GM12878 (cell line): ENCODE measurements at regions not wholly inside any gene's neighbourhood (a gene's known extent, or its start where the extent isn't known, plus 50 kb on each side); places are given as distances from the start of the nearest gene placed in this dataset.

Experiments
- ATAC-seq: fragments of 200-7000 bp; cut with Tn5 transposase; 3 replicates; pipeline ENCODE4 v1.9.1; 2020; ENCODE audit warnings: mild to moderate bottlenecking, moderate library complexity
- BruUV-seq: library from RNA; stranded (reverse); fragments of 400-500 nt; replicated peaks from 2 replicates; lab custom pipeline; 2021; lab: Mats Ljungman, UMichigan
- CTCF ChIA-PET: fragments of 300-600 bp; sonication (Branson Sonifier 250); formaldehyde crosslinking; extraction: SDS; loops from one replicate; lab custom pipeline; 2021; ENCODE audit warnings: inconsistent platforms; lab: Yijun Ruan, JAX
- POLR2A ChIA-PET: fragments of 350-600 bp; formaldehyde crosslinking; extraction: SDS; loops from one replicate; lab custom pipeline; 2021; ENCODE audit warnings: inconsistent platforms; lab: Charles Lee
- RAD21 ChIA-PET: fragments of 300-600 bp; sonication (Branson Sonifier 250); formaldehyde crosslinking; loops from one replicate; lab custom pipeline; 2023; ENCODE audit warnings: antibody characterized with exemption; ENCODE audit not compliant: unreplicated experiment; lab: Charles Lee
- SMC1A ChIA-PET: fragments of 300-600 bp; sonication (Branson Sonifier 250); formaldehyde crosslinking; loops from one replicate; lab custom pipeline; 2023; ENCODE audit not compliant: unreplicated experiment, uncharacterized antibody; lab: Charles Lee
- DNase-seq: peaks from one replicate; pipeline ENCODE4 v3.0.0-alpha.2; 2011; ENCODE audit warnings: low read depth, low spot score
- FAIRE-seq: peaks from 3 replicates; lab custom pipeline; 2011; peaks lifted over from hg19 to GRCh38; lab: Jason Lieb, UNC
- H2AFZ ChIP-seq: 2 replicates; pipeline ENCODE4 v1.6.0; 2011; ENCODE audit warnings: low read depth, low read length, control low read depth; ENCODE audit not compliant: control insufficient read depth
- H3K27ac ChIP-seq: 2 replicates; pipeline ENCODE4 v1.5.1; 2011; ENCODE audit warnings: control low read depth; ENCODE audit not compliant: control insufficient read depth, insufficient read depth
- H3K27me3 ChIP-seq, 2 experiments: replicated peaks in 1 of 2; 2 replicates each; pipeline versions ENCODE4 v1.6.0 to v1.6.1; 2011; ENCODE audit warnings: low read length in 1 of 2; ENCODE audit not compliant: control insufficient read depth in 2 of 2, insufficient read depth in 2 of 2
- H3K36me3 ChIP-seq, 2 experiments: 2 replicates each; pipeline ENCODE4 v1.5.1; 2011; ENCODE audit warnings: low read length in 1 of 2; ENCODE audit not compliant: control insufficient read depth in 2 of 2, insufficient read depth in 2 of 2
- H3K4me1 ChIP-seq: 2 replicates; pipeline ENCODE4 v1.6.1; 2011; ENCODE audit warnings: mild to moderate bottlenecking, low read length, moderate library complexity, mixed read lengths; ENCODE audit not compliant: control insufficient read depth, insufficient read depth
- H3K4me2 ChIP-seq: 2 replicates; pipeline ENCODE4 v1.6.0; 2011; ENCODE audit warnings: control low read depth; ENCODE audit not compliant: control insufficient read depth, insufficient read depth
- H3K4me3 ChIP-seq: fragments of 200-600 bp; sonication (generic); 2 replicates; pipeline ENCODE4 v1.5.1; 2016
- H3K79me2 ChIP-seq: 2 replicates; pipeline ENCODE4 v1.6.0; 2011; ENCODE audit warnings: low read length; ENCODE audit not compliant: control insufficient read depth, insufficient read depth
- H3K9ac ChIP-seq: 2 replicates; pipeline ENCODE4 v1.8.0; 2011; ENCODE audit warnings: low read length, control low read depth, mixed read lengths; ENCODE audit not compliant: control insufficient read depth, insufficient read depth
- H3K9me3 ChIP-seq: replicated peaks from 3 replicates; pipeline ENCODE4 v1.5.1; 2011; ENCODE audit warnings: mild to moderate bottlenecking, low read length; ENCODE audit not compliant: control insufficient read depth, insufficient read depth
- H4K20me1 ChIP-seq: 2 replicates; pipeline ENCODE4 v1.6.0; 2011; ENCODE audit not compliant: control insufficient read depth, insufficient read depth
- BACH1 ChIP-seq: fragments of 450-650 bp; IDR thresholded peaks from 2 replicates; pipeline ENCODE4 v1.6.1; 2017; ENCODE audit warnings: mild to moderate bottlenecking, borderline replicate concordance
- BCL11A ChIP-seq: IDR thresholded peaks from 2 replicates; pipeline ENCODE4 v1.6.1; 2011; ENCODE audit warnings: low read depth, low read length
- ELK1 ChIP-seq: IDR thresholded peaks from 2 replicates; pipeline ENCODE4 v1.6.1; 2012; ENCODE audit warnings: low read depth, low read length, improper control_type of control experiment
- ETV6 ChIP-seq, 2 experiments: fragments of 450-650 bp in 1 of 2; IDR thresholded peaks in 1 of 2; conservative IDR thresholded peaks in 1 of 2; 2 replicates each; pipeline ENCODE4 v1.6.1; 2014; ENCODE audit warnings: antibody characterized with exemption in 1 of 2, borderline replicate concordance in 1 of 2, low read depth in 1 of 2, mild to moderate bottlenecking in 1 of 2, moderate library complexity in 1 of 2
- IKZF2 ChIP-seq, 2 experiments: fragments of 450-650 bp; IDR thresholded peaks; 2 replicates each; pipeline ENCODE4 v1.6.1; 2017; ENCODE audit warnings: mild to moderate bottlenecking in 2 of 2, moderate library complexity in 2 of 2
- RBBP5 ChIP-seq: fragments of 200-600 bp; sonication (generic); conservative IDR thresholded peaks from 2 replicates; pipeline ENCODE4 v1.6.1; 2016
- REST ChIP-seq: IDR thresholded peaks from 2 replicates; pipeline ENCODE4 v1.6.1; 2012; ENCODE audit warnings: mild to moderate bottlenecking, low read depth, low read length
- TCF7 ChIP-seq: IDR thresholded peaks from 2 replicates; pipeline ENCODE4 v1.6.1; 2014; ENCODE audit warnings: antibody characterized with exemption, borderline replicate concordance
- WGBS: methylation state at CpG from one replicate; pipeline ENCODE4 v1.1.6; 2016; ENCODE audit warnings: low lambda C conversion rate; ENCODE audit not compliant: insufficient replicate concordance, insufficient coverage; ENCODE audit errors: missing lambda C conversion rate; 5-methylcytosine and 5-hydroxymethylcytosine counted together
- in situ Hi-C: fragments of 300-500 bp; cut with MboI; formaldehyde crosslinking; loops from 9 replicates; pipeline ENCODE4 v1.14.3; 2018; ENCODE audit warnings: mixed read lengths
- intact Hi-C: fragments of 100-400 bp; cut with micrococcal nuclease; formaldehyde crosslinking; loops from one replicate; pipeline ENCODE4 v1.14.2; 2022; ENCODE audit not compliant: unreplicated experiment

GRCh38 chr3:132871956-132872355, 149.7 kb upstream of the NPHP3 start:
- FAIRE-seq (no peak), DNase-seq (no peak)
- ChIA-PET POLR2A (no interaction called here), CTCF (no interaction called here), RAD21 (no interaction called here)
- Histone ChIP-seq H3K27ac (no peak overlapping the region), H3K4me3 (no peak overlapping the region), H3K36me3 (no peaks in the 10 kb centered on the region), H3K27me3 (no peaks in the 10 kb centered on the region; a peak in 2 of 4 replicates), H4K20me1 (no peaks in the 10 kb centered on the region), H3K79me2 (no peaks in the 10 kb centered on the region), H3K9ac (no peak overlapping the region), H3K9me3 (no peaks in the 10 kb centered on the region)
- in situ Hi-C loops = no loop called here
- no TSS peak for BruUV-seq
- TF ChIP-seq ETV6 (conservative IDR thresholded peaks at IDR 0.05 in 1 of 2, IDR thresholded peaks at IDR 0.05 in 1 of 2; ENCODE audit: borderline replicate concordance in 1 of 2, low read depth in 1 of 2) (no peak), BACH1 (no peak), TCF7 (no peak), REST (no peak), IKZF2 (IDR thresholded peaks at IDR 0.05) (no peak), RBBP5 (no peak), ELK1 (no peak), BCL11A (no peak)
- TF ChIP-seq, all 136 proteins: peak for 0
- intact Hi-C loops = no loop called here
- no peak for ATAC-seq
- SMC1A ChIA-PET = interaction anchor here (1.2 kb wide), 1 partner anchor 9 kb away, joined by 3 read pairs; no protein-coding TSS in a partner anchor
- no peaks in the 10 kb centered on the region for H3K4me1 ChIP-seq
- H2AFZ ChIP-seq = no peak overlapping the region
- no peak overlapping the region for H3K4me2 ChIP-seq
- WGBS = 21% methylated on average over 4 of the region's 4 CpGs
